ENCODE measurements at regions not wholly inside any gene's neighbourhood (a gene's known extent, or its start where the extent isn't known, plus 50 kb on each side); places are given as distances from the start of the nearest gene placed in this dataset.
"Not testable (repeated sequence)": the region's sequence is repeated elsewhere in the genome, so short reads cannot be mapped to it uniquely, and the experiment has no call there.

DNA sequence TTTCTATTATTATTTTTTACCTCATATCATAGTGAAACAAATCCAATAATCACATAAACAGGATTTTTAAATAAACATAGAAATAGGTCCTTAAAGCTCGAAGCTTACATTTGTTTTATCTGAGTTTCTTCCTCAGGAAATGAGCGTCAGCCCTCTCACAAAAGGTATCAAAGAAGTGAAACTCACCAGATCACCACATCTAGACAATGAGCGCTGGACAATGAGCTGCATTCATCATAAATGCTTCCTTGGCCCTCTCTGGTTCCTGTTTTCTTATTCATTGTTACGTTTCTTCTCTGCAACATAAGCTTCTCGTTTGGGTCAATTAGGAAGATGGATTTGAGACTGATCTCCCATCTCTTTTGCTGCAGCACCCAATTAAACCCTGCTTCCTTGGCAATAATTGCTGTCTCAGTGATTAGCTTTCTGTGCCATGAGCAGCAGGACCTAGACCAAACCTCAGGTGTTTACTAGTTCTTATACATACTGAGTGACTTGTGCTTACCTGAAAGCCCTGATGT is 649.9 kb upstream of the LUZP2 start:
- Histone ChIP-seq H3K36me3 (ENCODE audit: insufficient read depth) (no peaks in the 10 kb centered on the region), H3K4me3 (ENCODE audit: low read depth, low read length) (no peak overlapping the region), H3K27ac (ENCODE audit: low read depth) (no peak overlapping the region), H3K4me1 (ENCODE audit: insufficient read depth) (no peaks in the 10 kb centered on the region)
- no peak for DNase-seq (ENCODE audit: extremely low spot score)
- WGBS = 78% methylated on average over 5 of the region's 5 CpGs

DNA sequence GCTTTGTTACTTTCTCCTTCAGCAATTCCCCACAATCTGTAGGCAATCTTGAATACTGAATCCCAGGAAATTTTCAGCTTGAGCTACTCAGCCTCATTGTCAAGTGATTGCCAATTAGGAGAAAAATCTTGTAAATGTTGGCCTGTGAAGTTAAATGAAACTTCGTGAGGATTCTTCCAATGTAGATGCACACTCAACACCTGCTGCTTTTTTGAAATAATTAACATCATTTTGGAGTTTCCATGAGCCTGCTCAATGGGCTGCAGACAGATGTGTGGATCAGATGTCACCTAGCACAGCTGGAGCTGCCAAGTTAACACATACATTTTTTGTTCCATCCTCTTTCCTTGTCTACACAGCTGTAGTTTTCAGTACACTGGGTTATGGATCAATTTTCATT is 645.6 kb upstream of the LUZP2 start:
- H3K36me3 ChIP-seq (ENCODE audit: insufficient read depth) = no peaks in the 10 kb centered on the region
- no peaks in the 10 kb centered on the region for H3K4me1 ChIP-seq (ENCODE audit: insufficient read depth)
- H3K27ac ChIP-seq (ENCODE audit: low read depth) = no peak overlapping the region
- no peak overlapping the region for H3K4me3 ChIP-seq (ENCODE audit: low read depth, low read length)
- DNase-seq (ENCODE audit: extremely low spot score) = no peak
- 79% methylated on average over 1 of the region's 1 CpG for WGBS

DNA sequence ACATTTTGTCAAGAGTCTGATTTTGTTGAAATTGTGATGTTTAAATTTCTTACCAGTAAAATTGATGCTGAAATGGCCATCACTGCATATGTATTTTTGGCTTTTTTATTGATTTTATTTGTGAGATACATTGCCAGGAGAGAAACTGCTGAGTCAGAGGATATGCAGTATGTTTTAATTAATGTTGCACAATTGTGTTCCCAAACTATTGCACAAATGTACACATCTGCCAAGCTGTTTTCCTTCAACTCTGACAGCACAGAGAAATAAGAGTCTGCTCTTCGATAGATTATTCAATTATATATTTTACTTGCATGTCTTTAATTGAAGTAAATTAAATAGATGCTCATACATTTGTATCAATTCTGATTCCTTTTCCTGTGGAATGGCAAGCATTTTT is 640.2 kb upstream of the LUZP2 start:
- WGBS = 42% methylated on average over 1 of the region's 1 CpG
- Histone ChIP-seq H3K4me1 (ENCODE audit: insufficient read depth) (no peaks in the 10 kb centered on the region), H3K27ac (ENCODE audit: low read depth) (no peak overlapping the region), H3K4me3 (ENCODE audit: low read depth, low read length) (no peak overlapping the region), H3K36me3 (ENCODE audit: insufficient read depth) (no peaks in the 10 kb centered on the region)
- no peak for DNase-seq (ENCODE audit: extremely low spot score)

DNA sequence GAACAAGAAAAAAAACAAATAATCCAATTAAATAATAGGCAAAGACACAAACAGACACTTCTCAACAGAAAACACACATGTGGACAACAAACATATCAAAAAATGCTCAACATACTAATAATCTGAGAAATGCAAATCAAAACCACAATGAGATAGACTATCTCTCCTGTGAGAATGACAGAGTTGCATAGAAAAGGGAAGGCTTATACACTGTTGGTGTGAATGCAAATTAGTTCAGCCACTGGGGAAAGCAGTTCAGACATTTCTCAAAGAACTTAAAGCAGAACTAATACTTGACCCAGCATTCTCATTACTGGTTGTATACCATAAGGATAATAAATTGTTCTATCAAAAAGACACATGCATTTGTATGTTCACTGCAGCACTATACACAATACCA is 637.8 kb upstream of the LUZP2 start:
- H3K27ac ChIP-seq (ENCODE audit: low read depth) = no peak overlapping the region
- H3K36me3 ChIP-seq (ENCODE audit: insufficient read depth) = no peaks in the 10 kb centered on the region
- H3K4me3 ChIP-seq (ENCODE audit: low read depth, low read length) = no peak overlapping the region
- DNase-seq (ENCODE audit: extremely low spot score) = no peak
- H3K4me1 ChIP-seq (ENCODE audit: insufficient read depth) = no peaks in the 10 kb centered on the region

DNA sequence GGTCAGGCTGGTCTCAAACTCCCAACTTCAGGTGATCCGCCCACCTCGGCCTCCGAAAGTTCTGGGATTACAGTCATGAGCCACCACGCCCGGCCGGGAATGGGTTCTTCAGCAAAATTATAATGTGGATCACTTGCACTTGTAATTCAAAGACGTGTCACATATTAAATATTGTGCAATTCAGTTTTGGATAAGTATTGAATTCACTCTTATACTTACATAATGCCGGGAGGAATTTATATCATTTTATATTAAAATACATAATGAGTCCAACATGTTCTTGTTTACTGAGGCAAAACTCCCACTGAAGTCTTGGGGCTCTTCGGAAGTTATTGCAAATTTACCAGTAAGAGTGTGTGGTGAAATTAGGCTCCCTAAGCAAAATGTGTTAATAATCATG is 635.2 kb upstream of the LUZP2 start:
- WGBS = 91% methylated on average over 9 of the region's 9 CpGs
- DNase-seq (ENCODE audit: extremely low spot score) = no peak
- Histone ChIP-seq H3K4me1 (ENCODE audit: insufficient read depth) (no peaks in the 10 kb centered on the region), H3K27ac (ENCODE audit: low read depth) (no peak overlapping the region), H3K36me3 (ENCODE audit: insufficient read depth) (no peaks in the 10 kb centered on the region), H3K4me3 (ENCODE audit: low read depth, low read length) (no peak overlapping the region)

DNA sequence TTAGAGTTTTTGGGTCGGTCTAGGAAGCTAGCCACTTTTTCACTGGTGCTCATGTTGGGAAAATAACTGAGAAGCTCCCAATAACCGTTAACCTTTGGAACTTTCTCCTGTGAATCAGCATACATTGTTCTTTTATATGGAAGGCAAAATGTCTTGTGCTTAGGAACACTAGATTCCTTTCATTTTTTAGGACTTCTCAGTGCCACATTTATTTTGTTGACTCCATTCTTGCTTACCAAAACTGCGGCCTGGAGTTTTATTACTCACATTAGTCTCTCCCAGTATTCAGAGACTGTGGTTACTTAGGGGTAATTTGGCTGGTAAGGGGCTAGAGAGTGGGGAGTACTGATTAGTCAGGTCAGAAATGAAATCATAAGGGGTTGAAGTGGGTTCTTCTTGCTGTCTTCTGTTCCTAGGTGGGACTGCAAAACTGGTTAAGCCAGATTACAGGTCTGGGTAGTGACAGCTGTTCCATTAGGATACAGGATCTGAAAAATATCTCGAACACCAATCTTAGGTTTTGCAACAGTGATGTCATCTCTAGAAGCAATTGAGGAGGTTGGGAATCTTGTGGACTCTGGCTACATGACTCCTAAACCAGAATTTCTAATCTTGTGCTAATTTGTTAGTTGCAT is 631.4 kb upstream of the LUZP2 start:
- 79% methylated on average over 4 of the region's 4 CpGs for WGBS
- no peaks in the 10 kb centered on the region for H3K36me3 ChIP-seq (ENCODE audit: insufficient read depth)
- no peaks in the 10 kb centered on the region for H3K4me1 ChIP-seq (ENCODE audit: insufficient read depth)
- no peak overlapping the region for H3K4me3 ChIP-seq (ENCODE audit: low read depth, low read length)
- no peak overlapping the region for H3K27ac ChIP-seq (ENCODE audit: low read depth)
- DNase-seq (ENCODE audit: extremely low spot score) = no peak

DNA sequence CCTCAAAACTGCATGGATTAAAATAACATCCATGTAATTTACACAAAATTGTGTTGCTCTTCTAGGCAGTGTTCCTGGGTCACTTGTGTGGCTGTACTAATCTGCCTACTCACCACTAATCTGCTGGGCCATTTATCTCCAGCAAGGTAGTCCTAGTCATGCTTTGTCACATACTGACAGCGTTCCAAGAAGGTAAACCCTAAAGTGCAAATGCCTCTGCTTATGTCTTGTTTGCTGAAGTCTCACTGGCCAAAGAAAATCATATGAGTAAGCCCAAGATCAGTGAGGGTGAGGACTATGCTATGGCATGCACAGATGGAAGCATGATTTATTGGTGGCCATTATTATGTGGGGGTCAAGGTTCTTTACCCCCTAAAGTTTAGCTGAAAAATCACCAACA is 630.2 kb upstream of the LUZP2 start:
- Histone ChIP-seq H3K27ac (ENCODE audit: low read depth) (no peak overlapping the region), H3K4me1 (ENCODE audit: insufficient read depth) (no peaks in the 10 kb centered on the region), H3K4me3 (ENCODE audit: low read depth, low read length) (no peak overlapping the region), H3K36me3 (ENCODE audit: insufficient read depth) (no peaks in the 10 kb centered on the region)
- no peak for DNase-seq (ENCODE audit: extremely low spot score)
- 84% methylated on average over 1 of the region's 1 CpG for WGBS

DNA sequence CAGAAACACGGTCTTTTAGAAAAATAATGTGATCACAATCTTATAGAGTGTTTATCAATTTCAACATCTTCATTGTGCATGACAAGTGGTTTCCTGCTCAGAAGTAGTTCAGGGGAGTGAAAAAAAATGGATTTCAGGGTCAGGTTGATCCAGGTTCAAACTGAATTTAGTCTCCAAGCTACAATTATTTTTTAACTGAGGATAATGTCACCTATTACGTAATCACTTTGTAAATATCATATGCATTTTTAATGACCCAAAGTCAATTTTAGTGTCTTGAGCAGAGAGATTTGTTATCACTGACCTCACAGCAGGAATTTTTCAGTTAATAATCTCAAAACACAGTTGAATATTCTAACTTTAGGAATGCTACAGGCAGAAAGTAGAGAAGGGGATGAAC is 627.2 kb upstream of the LUZP2 start:
- H3K27ac ChIP-seq (ENCODE audit: low read depth) = no peak overlapping the region
- no peak for DNase-seq (ENCODE audit: extremely low spot score)
- H3K4me3 ChIP-seq (ENCODE audit: low read depth, low read length) = no peak overlapping the region
- no peaks in the 10 kb centered on the region for H3K4me1 ChIP-seq (ENCODE audit: insufficient read depth)
- 83% methylated on average over 2 of the region's 2 CpGs for WGBS
- H3K36me3 ChIP-seq (ENCODE audit: insufficient read depth) = no peaks in the 10 kb centered on the region

DNA sequence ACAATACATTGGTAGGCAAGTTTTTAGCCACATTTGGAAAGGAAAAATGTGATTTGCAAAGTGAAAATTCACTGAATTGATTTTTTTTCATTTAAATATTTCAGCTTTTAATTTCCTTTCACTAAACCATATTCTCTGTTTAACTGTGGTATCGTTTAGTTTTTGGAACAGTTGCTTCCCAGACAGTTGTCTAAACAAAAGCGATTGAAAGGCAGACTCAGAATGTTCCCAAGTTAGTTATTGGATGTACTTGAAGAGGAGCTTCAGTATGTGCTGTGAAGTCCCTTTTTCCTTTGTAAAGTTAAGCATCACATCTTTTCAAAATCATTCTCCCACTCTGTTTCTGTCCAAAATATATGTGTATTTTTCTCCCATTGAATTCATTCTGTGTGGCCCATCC is 623.4 kb upstream of the LUZP2 start:
- H3K4me3 ChIP-seq (ENCODE audit: low read depth, low read length) = no peak overlapping the region
- no peak for DNase-seq (ENCODE audit: extremely low spot score)
- no peaks in the 10 kb centered on the region for H3K36me3 ChIP-seq (ENCODE audit: insufficient read depth)
- no peaks in the 10 kb centered on the region for H3K4me1 ChIP-seq (ENCODE audit: insufficient read depth)
- H3K27ac ChIP-seq (ENCODE audit: low read depth) = no peak overlapping the region
- 42% methylated on average over 2 of the region's 2 CpGs for WGBS

DNA sequence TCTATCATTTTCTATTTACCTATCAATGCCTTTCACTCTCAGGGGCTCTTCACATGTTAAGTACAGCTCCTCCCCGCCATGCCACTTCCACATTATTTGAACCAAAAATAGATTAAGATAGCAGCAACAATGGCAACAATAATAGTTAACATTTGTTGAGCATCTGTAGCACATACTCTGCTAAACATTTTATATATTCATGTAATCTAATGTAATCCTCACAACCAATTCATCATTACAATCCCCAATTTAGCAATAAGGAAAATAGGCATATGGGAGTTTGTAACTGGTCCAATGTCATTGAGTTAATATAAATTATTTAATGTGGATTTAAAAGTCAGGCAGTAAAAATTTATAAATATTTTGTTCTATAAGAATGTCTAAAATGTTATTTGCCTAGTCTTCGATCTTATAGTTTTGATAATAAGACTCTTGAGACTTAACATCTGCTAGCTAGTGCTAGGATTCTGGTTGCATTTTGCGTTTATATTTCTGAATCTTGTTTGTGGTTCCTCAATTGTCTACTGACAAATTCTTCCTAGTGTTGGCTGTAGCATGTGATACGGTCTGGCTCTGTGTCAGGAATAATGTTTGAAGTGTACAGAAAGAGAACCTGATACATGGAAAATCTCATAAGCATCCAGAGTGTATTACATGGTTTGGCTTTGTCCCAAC is 621.5 kb upstream of the LUZP2 start:
- no peak for DNase-seq (ENCODE audit: extremely low spot score)
- WGBS = 48% methylated on average over 4 of the region's 4 CpGs
- no peak overlapping the region for H3K27ac ChIP-seq (ENCODE audit: low read depth)
- H3K4me1 ChIP-seq (ENCODE audit: insufficient read depth) = no peaks in the 10 kb centered on the region
- H3K36me3 ChIP-seq (ENCODE audit: insufficient read depth) = no peaks in the 10 kb centered on the region
- H3K4me3 ChIP-seq (ENCODE audit: low read depth, low read length) = no peak overlapping the region

DNA sequence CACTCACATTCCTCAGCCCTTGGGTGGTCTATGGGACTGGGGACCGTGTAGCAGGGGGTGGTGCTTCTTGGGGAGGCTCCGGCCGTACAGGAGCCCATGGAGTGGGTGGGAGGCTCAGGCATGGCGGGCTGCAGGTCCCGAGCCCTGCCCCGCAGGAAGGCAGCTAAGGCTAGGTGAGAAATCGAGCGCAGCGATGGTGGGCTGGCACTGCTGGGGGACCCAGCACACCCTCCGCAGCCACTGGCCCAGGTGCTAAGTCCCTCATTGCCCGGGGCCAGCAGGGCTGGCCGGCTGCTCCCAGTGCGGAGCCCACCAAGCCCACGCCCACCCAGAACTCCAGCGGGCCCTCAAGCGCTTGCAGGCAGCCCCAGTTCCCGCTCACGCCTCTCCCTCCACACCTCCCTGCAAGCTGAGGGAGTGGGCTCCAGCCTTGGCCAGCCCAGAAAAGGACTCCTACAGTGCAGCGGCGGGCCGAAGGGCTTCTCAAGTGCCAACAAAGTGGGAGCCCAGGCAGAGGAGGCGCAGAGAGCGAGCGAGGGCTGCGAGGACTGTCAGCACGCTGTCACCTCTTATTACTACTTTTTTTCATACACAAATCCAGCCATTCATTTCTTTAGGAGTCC is 613.3 kb upstream of the LUZP2 start:
- WGBS = 98% methylated on average over 26 of the region's 26 CpGs
- H3K4me3 ChIP-seq (ENCODE audit: low read depth, low read length); H3K36me3 ChIP-seq (ENCODE audit: insufficient read depth); DNase-seq (ENCODE audit: extremely low spot score); H3K27ac ChIP-seq (ENCODE audit: low read depth); H3K4me1 ChIP-seq (ENCODE audit: insufficient read depth): not testable (repeated sequence)

DNA sequence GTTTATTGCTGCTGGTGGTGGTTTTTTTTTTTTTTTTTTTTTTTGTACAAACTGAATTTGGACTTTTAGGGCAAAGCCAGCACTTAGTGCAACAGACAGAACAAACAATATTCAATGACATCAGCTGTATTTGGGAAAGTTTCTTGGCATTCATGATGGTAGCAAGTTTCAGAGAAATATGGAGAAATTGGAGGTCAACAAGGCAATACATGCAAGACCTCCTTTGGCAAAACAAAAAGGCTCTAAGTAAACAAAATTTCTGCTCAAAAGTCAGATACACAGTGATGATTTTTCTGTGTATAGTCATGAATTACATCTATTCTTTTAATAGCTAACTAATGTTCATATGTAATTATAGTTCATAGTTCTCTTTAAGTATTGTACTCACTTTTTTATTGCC is 612.5 kb upstream of the LUZP2 start:
- DNase-seq (ENCODE audit: extremely low spot score) = no peak
- no peak overlapping the region for H3K4me3 ChIP-seq (ENCODE audit: low read depth, low read length)

DNA sequence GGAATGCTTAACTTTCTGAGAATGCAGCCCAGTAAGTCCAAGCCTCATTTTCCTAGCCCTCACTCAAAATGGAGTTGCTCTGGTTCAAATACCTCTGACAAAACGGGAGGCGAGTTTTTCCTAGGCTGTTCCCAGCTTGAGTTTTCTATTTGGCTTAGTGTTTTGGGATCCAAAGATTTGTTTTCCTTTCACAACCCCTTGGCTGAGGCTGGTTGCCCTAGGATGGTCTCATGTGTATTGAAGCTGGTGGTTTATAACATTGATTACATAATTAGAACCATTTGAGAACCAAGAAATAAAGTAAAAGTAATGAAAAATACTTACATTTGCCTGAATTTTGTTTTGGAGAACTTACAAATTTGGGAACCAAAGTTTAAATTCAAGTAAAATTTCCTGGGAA is 611.1 kb upstream of the LUZP2 start:
- DNase-seq (ENCODE audit: extremely low spot score) = no peak
- Histone ChIP-seq H3K4me3 (ENCODE audit: low read depth, low read length) (no peak overlapping the region), H3K4me1 (ENCODE audit: insufficient read depth) (no peaks in the 10 kb centered on the region), H3K27ac (ENCODE audit: low read depth) (no peak overlapping the region), H3K36me3 (ENCODE audit: insufficient read depth) (no peaks in the 10 kb centered on the region)
- 89% methylated on average over 2 of the region's 2 CpGs for WGBS

More for the DNA sequence above, 612.5 kb upstream of the LUZP2 start:
- no peaks in the 10 kb centered on the region for H3K4me1 ChIP-seq (ENCODE audit: insufficient read depth)
- no peaks in the 10 kb centered on the region for H3K36me3 ChIP-seq (ENCODE audit: insufficient read depth)
- H3K27ac ChIP-seq (ENCODE audit: low read depth) = no peak overlapping the region

DNA sequence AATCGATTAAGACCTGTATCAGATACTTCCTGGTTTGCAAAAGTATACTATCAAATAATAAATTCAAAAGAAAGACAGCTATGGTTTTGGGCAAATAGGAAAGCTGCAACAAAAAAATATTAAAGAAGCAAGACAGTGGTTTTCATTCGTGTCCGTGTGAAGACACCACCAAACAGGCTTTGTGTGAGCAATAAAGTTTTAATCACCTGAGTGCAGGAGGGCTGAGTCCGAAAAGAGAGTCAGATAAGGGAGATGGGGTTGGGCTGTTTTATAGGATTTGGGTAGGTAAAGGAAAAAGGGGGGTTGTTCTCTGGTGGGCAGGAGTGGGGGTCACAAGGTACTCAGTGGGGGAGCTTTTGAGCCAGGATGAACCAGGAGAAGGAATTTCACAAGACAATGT is 609.7 kb upstream of the LUZP2 start:
- not testable (repeated sequence) for DNase-seq (ENCODE audit: extremely low spot score); H3K36me3 ChIP-seq (ENCODE audit: insufficient read depth); H3K4me1 ChIP-seq (ENCODE audit: insufficient read depth); H3K4me3 ChIP-seq (ENCODE audit: low read depth, low read length); H3K27ac ChIP-seq (ENCODE audit: low read depth)
- 88% methylated on average over 4 of the region's 4 CpGs for WGBS
